ENCODE measurements at regions not wholly inside any gene's neighbourhood (a gene's known extent, or its start where the extent isn't known, plus 50 kb on each side); places are given as distances from the start of the nearest gene placed in this dataset.

GRCh38 chr2:6764968-6765723 lies 100.6 kb downstream of the CMPK2 start:
- no peak for DNase-seq

- DNase-seq = no peak
Observed at GRCh38 chr2:6769346-6769745, 96.4 kb downstream of the CMPK2 start.

- no peak for DNase-seq
Observed at GRCh38 chr2:6770006-6770405, 95.7 kb downstream of the CMPK2 start.

- DNase-seq = no peak
Observed at GRCh38 chr2:6771634-6772611, 93.8 kb downstream of the CMPK2 start.

GRCh38 chr2:6773007-6773693 lies 92.6 kb downstream of the CMPK2 start:
- peak; percentile 32 for DNase-seq

- DNase-seq = no peak
Observed at GRCh38 chr2:6773694-6774044, 92.0 kb downstream of the CMPK2 start.

- no peak for DNase-seq
Observed at GRCh38 chr2:6776125-6776524, 89.6 kb downstream of the CMPK2 start.

- DNase-seq = no peak
Observed at GRCh38 chr2:6777626-6778025, 88.1 kb downstream of the CMPK2 start.

GRCh38 chr2:6780765-6781274 lies 84.9 kb downstream of the CMPK2 start:
- DNase-seq = no peak

- no peak for DNase-seq
Observed at GRCh38 chr2:6782517-6783237, 83.0 kb downstream of the CMPK2 start.

- DNase-seq = no peak
Observed at GRCh38 chr2:6783238-6783614, 82.5 kb downstream of the CMPK2 start.

- no peak for DNase-seq
Observed at GRCh38 chr2:6784291-6784690, 81.4 kb downstream of the CMPK2 start.

GRCh38 chr2:6785493-6785892 lies 80.2 kb downstream of the CMPK2 start:
- DNase-seq = no peak

GRCh38 chr2:6787376-6787775 lies 78.3 kb downstream of the CMPK2 start:
- no peak for DNase-seq

- DNase-seq = no peak
Observed at GRCh38 chr2:6788614-6789013, 77.1 kb downstream of the CMPK2 start.

- no peak for DNase-seq
Observed at GRCh38 chr2:6789559-6790138, 76.1 kb downstream of the CMPK2 start.

- DNase-seq = no peak
Observed at GRCh38 chr2:6791682-6792081, 74.0 kb downstream of the CMPK2 start.

GRCh38 chr2:6792883-6793282 lies 72.8 kb downstream of the CMPK2 start:
- no peak for DNase-seq

GRCh38 chr2:6793371-6793770 lies 72.3 kb downstream of the CMPK2 start:
- DNase-seq = no peak

GRCh38 chr2:6793913-6794312 lies 71.8 kb downstream of the CMPK2 start:
- peak; percentile 27 for DNase-seq

GRCh38 chr2:6794448-6794847 lies 71.3 kb downstream of the CMPK2 start:
- DNase-seq = no peak

Measured in NCI-H1436 treated with DMSO at 0.1 percent for 48 hours (cell line).